ENCODE measurements at regions not wholly inside any gene's neighbourhood (a gene's known extent, or its start where the extent isn't known, plus 50 kb on each side); places are given as distances from the start of the nearest gene placed in this dataset.

DNA sequence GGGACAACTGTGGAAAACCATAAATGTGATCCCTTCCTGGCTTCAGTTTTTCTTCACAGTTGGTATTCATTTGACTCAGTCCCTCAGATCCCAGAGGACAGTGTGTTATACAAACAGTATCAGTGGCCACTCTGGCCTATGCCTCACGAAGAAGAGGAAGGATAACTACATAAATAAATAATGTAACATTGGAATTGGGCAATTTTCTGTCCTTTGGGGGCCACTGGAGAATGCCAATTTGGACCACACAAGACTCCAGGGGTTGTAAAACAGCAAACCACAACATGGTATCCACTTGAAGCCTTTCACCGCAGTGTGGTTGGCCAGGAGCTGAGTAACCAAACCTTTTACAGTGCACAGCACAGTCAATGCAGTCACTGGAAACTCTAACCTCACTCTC is 1077.0 kb downstream of the ROBO2 start:
- TF ChIP-seq EP300 (IDR thresholded peaks at IDR 0.05) (no peak), POLR2A (IDR thresholded peaks at IDR 0.05) (no peak)
- TF ChIP-seq, protein P1, sequence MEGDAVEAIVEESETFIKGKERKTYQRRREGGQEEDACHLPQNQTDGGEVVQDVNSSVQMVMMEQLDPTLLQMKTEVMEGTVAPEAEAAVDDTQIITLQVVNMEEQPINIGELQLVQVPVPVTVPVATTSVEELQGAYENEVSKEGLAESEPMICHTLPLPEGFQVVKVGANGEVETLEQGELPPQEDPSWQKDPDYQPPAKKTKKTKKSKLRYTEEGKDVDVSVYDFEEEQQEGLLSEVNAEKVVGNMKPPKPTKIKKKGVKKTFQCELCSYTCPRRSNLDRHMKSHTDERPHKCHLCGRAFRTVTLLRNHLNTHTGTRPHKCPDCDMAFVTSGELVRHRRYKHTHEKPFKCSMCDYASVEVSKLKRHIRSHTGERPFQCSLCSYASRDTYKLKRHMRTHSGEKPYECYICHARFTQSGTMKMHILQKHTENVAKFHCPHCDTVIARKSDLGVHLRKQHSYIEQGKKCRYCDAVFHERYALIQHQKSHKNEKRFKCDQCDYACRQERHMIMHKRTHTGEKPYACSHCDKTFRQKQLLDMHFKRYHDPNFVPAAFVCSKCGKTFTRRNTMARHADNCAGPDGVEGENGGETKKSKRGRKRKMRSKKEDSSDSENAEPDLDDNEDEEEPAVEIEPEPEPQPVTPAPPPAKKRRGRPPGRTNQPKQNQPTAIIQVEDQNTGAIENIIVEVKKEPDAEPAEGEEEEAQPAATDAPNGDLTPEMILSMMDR (IDR thresholded peaks at IDR 0.05) = no peak
